ENCODE measurements at regions not wholly inside any gene's neighbourhood (a gene's known extent, or its start where the extent isn't known, plus 50 kb on each side); places are given as distances from the start of the nearest gene placed in this dataset.

- TF ChIP-seq HMGXB4 (CRISPR knock-in tag; IDR thresholded peaks at IDR 0.05) (no peak), TEAD4 (CRISPR knock-in tag; IDR thresholded peaks at IDR 0.05) (no peak), CREM (CRISPR knock-in tag; IDR thresholded peaks at IDR 0.05) (no peak), ZMAT4 (CRISPR knock-in tag; IDR thresholded peaks at IDR 0.05) (no peak)
- TF ChIP-seq, protein P1, sequence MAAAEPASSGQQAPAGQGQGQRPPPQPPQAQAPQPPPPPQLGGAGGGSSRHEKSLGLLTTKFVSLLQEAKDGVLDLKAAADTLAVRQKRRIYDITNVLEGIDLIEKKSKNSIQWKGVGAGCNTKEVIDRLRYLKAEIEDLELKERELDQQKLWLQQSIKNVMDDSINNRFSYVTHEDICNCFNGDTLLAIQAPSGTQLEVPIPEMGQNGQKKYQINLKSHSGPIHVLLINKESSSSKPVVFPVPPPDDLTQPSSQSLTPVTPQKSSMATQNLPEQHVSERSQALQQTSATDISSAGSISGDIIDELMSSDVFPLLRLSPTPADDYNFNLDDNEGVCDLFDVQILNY (CRISPR knock-in tag; IDR thresholded peaks at IDR 0.05): no peak
These were observed 578.3 kb downstream of the PDCD6IP start (continued) for GRCh38 chr3:34376691-34377090.

DNA sequence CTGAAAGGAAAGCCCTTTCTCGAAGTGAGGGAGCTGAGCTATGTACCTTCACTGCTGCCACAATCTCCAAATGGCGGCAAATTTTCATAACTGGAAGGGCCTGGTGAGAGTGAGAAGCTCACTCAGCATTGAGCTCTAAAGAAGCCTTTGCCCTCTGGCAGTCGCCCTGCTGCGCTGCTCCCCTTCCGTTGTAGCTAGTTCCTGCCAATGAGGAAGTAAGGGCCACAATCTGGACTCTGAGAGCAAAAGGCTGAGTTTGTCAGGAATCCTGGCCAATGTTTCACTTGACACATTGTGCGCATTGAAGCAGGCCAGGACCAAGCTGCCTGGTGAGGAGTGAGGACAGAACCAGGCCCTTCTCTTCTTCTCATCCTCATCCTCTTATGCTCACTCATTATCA is 579.5 kb downstream of the PDCD6IP start:
- Mint-ChIP-seq H3K9me3 (no peaks in the 10 kb centered on the region), H3K27me3 (ENCODE audit: low read depth) (no peaks in the 10 kb centered on the region), H3K4me1 (no peaks in the 10 kb centered on the region), H3K27ac (no peak overlapping the region), H3K4me3 (no peak overlapping the region), H3K36me3 (no peaks in the 10 kb centered on the region)
- TF ChIP-seq, protein P2, sequence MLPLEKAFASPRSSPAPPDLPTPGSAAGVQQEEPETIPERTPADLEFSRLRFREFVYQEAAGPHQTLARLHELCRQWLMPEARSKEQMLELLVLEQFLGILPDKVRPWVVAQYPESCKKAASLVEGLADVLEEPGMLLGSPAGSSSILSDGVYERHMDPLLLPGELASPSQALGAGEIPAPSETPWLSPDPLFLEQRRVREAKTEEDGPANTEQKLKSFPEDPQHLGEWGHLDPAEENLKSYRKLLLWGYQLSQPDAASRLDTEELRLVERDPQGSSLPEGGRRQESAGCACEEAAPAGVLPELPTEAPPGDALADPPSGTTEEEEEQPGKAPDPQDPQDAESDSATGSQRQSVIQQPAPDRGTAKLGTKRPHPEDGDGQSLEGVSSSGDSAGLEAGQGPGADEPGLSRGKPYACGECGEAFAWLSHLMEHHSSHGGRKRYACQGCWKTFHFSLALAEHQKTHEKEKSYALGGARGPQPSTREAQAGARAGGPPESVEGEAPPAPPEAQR (CRISPR knock-in tag; IDR thresholded peaks at IDR 0.05): no peak
- TF ChIP-seq ERG (CRISPR knock-in tag; IDR thresholded peaks at IDR 0.05): no peak
- TF ChIP-seq SMAD3 (CRISPR knock-in tag; IDR thresholded peaks at IDR 0.05; ENCODE audit: borderline replicate concordance): no peak
- TF ChIP-seq SOX15 (CRISPR knock-in tag; IDR thresholded peaks at IDR 0.05): no peak
- TF ChIP-seq FOXP1 (CRISPR knock-in tag; IDR thresholded peaks at IDR 0.05; ENCODE audit: borderline replicate concordance): no peak
- no peak for TF ChIP-seq JAZF1 (CRISPR knock-in tag; IDR thresholded peaks at IDR 0.05)
- ChIA-PET POLR2A (no interaction called here), CTCF (no interaction called here)
- DNase-seq (ENCODE audit: low spot score): no peak
- no peak for ATAC-seq

DNA sequence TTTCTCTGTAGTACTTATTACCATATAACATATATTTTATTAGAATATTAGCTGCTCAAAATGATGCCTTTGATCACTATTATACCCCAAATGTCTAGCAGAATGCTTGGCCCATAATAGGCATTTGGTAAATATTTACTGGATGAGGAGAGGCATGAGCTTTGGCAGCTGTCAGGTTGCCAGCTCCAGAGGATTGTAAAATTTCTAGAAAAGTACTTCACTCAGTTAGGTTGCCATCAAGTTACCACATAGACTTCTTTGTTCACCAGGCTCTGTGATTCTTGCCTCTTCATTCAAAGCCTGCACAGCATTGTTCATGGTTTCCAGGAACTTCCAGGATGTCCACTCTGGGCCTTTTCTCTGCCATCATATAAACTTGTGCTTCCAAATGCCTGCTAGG is 582.8 kb downstream of the PDCD6IP start:
- ChIA-PET CTCF (no interaction called here), POLR2A (interaction anchor here (1.4 kb wide), 1 partner anchor 25 kb away, joined by 3 read pairs; no protein-coding TSS in a partner anchor)
- ATAC-seq (no peak), DNase-seq (ENCODE audit: low spot score) (no peak)
- Mint-ChIP-seq H3K4me3 (no peak overlapping the region), H3K4me1 (no peaks in the 10 kb centered on the region), H3K27me3 (ENCODE audit: low read depth) (no peaks in the 10 kb centered on the region), H3K27ac (no peak overlapping the region), H3K9me3 (no peaks in the 10 kb centered on the region), H3K36me3 (no peaks in the 10 kb centered on the region)
- TF ChIP-seq, protein P3, sequence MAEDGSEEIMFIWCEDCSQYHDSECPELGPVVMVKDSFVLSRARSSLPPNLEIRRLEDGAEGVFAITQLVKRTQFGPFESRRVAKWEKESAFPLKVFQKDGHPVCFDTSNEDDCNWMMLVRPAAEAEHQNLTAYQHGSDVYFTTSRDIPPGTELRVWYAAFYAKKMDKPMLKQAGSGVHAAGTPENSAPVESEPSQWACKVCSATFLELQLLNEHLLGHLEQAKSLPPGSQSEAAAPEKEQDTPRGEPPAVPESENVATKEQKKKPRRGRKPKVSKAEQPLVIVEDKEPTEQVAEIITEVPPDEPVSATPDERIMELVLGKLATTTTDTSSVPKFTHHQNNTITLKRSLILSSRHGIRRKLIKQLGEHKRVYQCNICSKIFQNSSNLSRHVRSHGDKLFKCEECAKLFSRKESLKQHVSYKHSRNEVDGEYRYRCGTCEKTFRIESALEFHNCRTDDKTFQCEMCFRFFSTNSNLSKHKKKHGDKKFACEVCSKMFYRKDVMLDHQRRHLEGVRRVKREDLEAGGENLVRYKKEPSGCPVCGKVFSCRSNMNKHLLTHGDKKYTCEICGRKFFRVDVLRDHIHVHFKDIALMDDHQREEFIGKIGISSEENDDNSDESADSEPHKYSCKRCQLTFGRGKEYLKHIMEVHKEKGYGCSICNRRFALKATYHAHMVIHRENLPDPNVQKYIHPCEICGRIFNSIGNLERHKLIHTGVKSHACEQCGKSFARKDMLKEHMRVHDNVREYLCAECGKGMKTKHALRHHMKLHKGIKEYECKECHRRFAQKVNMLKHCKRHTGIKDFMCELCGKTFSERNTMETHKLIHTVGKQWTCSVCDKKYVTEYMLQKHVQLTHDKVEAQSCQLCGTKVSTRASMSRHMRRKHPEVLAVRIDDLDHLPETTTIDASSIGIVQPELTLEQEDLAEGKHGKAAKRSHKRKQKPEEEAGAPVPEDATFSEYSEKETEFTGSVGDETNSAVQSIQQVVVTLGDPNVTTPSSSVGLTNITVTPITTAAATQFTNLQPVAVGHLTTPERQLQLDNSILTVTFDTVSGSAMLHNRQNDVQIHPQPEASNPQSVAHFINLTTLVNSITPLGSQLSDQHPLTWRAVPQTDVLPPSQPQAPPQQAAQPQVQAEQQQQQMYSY (CRISPR knock-in tag; IDR thresholded peaks at IDR 0.05): no peak
- no peak for TF ChIP-seq CTCF (IDR thresholded peaks at IDR 0.05)
- no peak for TF ChIP-seq ZNF425 (CRISPR knock-in tag; conservative IDR thresholded peaks at IDR 0.05)
- no peak for TF ChIP-seq GRHL2 (CRISPR knock-in tag; IDR thresholded peaks at IDR 0.05; ENCODE audit: insufficient replicate concordance, severe bottlenecking)
- no peak for TF ChIP-seq ERG (CRISPR knock-in tag; IDR thresholded peaks at IDR 0.05)

Measured in WTC11 (cell line).